B cell (primary cell): ENCODE measurements at regions not wholly inside any gene's neighbourhood (a gene's known extent, or its start where the extent isn't known, plus 50 kb on each side); places are given as distances from the start of the nearest gene placed in this dataset.

Experiments used
- ATAC-seq: fragments of 200-7000 bp; cut with Tn5 transposase; one replicate; pipeline ENCODE4 v1.10.0; 2021; ENCODE audit warnings: low read depth, mild to moderate bottlenecking, moderate number of reproducible peaks, moderate library complexity
- CTCF ChIA-PET: fragments of 350-600 bp; sonication (Branson Sonifier 250); formaldehyde crosslinking; loops from one replicate; lab custom pipeline; 2021; ENCODE audit warnings: antibody characterized with exemption, inconsistent platforms; lab: Charles Lee
- POLR2A ChIA-PET: fragments of 350-600 bp; sonication (Branson Sonifier 250); formaldehyde crosslinking; loops from one replicate; lab custom pipeline; 2021; ENCODE audit warnings: antibody characterized with exemption; lab: Charles Lee
- DNase-seq: peaks from one replicate; pipeline ENCODE4 v3.0.0; 2013
- H2AFZ ChIP-seq: 2 replicates; pipeline ENCODE4 v1.6.1; 2012; ENCODE audit warnings: mild to moderate bottlenecking, low read depth, low read length; ENCODE audit not compliant: insufficient read depth, poor library complexity, severe bottlenecking
- H3K27ac ChIP-seq, 2 donors: 1 replicate in 1 of 2; 2 replicates in 1 of 2; pipeline ENCODE4 v1.5.1; 2012 to 2013; ENCODE audit warnings: low read length in 2 of 2, mild to moderate bottlenecking in 2 of 2, moderate library complexity in 1 of 2
- H3K27me3 ChIP-seq, 4 experiments: fragments of 200-600 bp in 1 of 4; sonication (generic) in 1 of 4; replicated peaks in 1 of 4; 1 replicate in 2 of 4; 2 replicates in 2 of 4; pipeline versions ENCODE4 v1.6.1 to v1.7.0; 2013 to 2016; ENCODE audit warnings: low read length in 3 of 4, mild to moderate bottlenecking in 2 of 4, mixed read lengths in 1 of 4, moderate library complexity in 1 of 4; ENCODE audit not compliant: insufficient read depth in 4 of 4, control insufficient read depth in 3 of 4; ENCODE audit errors: control extremely low read depth in 1 of 4
- H3K36me3 ChIP-seq, 2 experiments: replicated peaks in 1 of 2; 1 replicate in 1 of 2; 2 replicates in 1 of 2; pipeline versions ENCODE4 v1.6.1 to v1.7.1; 2013; ENCODE audit warnings: low read length in 1 of 2; ENCODE audit not compliant: insufficient read depth in 2 of 2, control insufficient read depth in 1 of 2; ENCODE audit errors: control extremely low read depth in 1 of 2, extremely low read depth in 1 of 2
- H3K4me1 ChIP-seq, 2 donors: fragments of 200-600 bp in 1 of 2; sonication (generic) in 1 of 2; 1 replicate in 1 of 2; 2 replicates in 1 of 2; pipeline versions ENCODE4 v1.5.1 to v1.6.1; 2013 to 2017; ENCODE audit warnings: low read length in 2 of 2; ENCODE audit not compliant: control insufficient read depth in 2 of 2, insufficient read depth in 2 of 2
- H3K4me2 ChIP-seq: replicated peaks from 2 replicates; pipeline ENCODE3; 2012; ENCODE audit warnings: mild to moderate bottlenecking, low read depth, low read length; ENCODE audit not compliant: poor library complexity, severe bottlenecking
- H3K4me3 ChIP-seq, 5 experiments: fragments of 200-600 bp in 1 of 5; sonication (generic) in 1 of 5; 1 replicate in 3 of 5; 2 replicates in 2 of 5; pipeline versions ENCODE4 v1.5.1 to v1.7.0; 2011 to 2016; ENCODE audit warnings: low read length in 4 of 5, mild to moderate bottlenecking in 4 of 5, low read depth in 2 of 5, control low read depth in 1 of 5, moderate library complexity in 1 of 5; ENCODE audit not compliant: insufficient read depth in 1 of 5; ENCODE audit errors: control extremely low read depth in 1 of 5, extremely low read depth in 1 of 5
- H3K79me2 ChIP-seq: fragments of 200-600 bp; sonication (generic); one replicate; pipeline ENCODE4 v1.6.0; 2016; ENCODE audit warnings: low read length; ENCODE audit not compliant: control insufficient read depth, insufficient read depth
- H3K9ac ChIP-seq: fragments of 200-600 bp; sonication (generic); 2 replicates; pipeline ENCODE4 v1.6.1; 2017; ENCODE audit warnings: mild to moderate bottlenecking, low read length, moderate library complexity
- H3K9me3 ChIP-seq, 3 donors: one replicate each; pipeline versions ENCODE4 v1.6.1 to v1.7.1; 2013; ENCODE audit warnings: low read length in 2 of 3; ENCODE audit not compliant: control insufficient read depth in 2 of 3, insufficient read depth in 1 of 3; ENCODE audit errors: control extremely low read depth in 1 of 3
- H4K20me1 ChIP-seq: 2 replicates; pipeline ENCODE4 v1.6.0; 2012; ENCODE audit warnings: mild to moderate bottlenecking, low read length; ENCODE audit not compliant: insufficient read depth, control insufficient read depth, poor library complexity, severe bottlenecking
- H3K27ac Mint-ChIP-seq: one replicate; pipeline ENCODE4 v1.8.0; 2021; ENCODE audit warnings: mixed read lengths
- H3K27me3 Mint-ChIP-seq: one replicate; pipeline ENCODE4 v1.8.0; 2021; ENCODE audit warnings: mixed read lengths
- H3K4me1 Mint-ChIP-seq: one replicate; pipeline ENCODE4 v1.8.0; 2021; ENCODE audit warnings: mixed read lengths
- H3K4me3 Mint-ChIP-seq: one replicate; pipeline ENCODE4 v1.8.0; 2021; ENCODE audit warnings: mixed read lengths
- H3K9me3 Mint-ChIP-seq: one replicate; pipeline ENCODE4 v1.8.0; 2022; ENCODE audit warnings: mixed read lengths; ENCODE audit not compliant: insufficient read depth
- EZH2 ChIP-seq: IDR thresholded peaks from 2 replicates; pipeline ENCODE4 v1.6.1; 2012; ENCODE audit warnings: borderline replicate concordance, low read depth, mild to moderate bottlenecking, moderate library complexity, low read length; ENCODE audit not compliant: insufficient read depth, poor library complexity, severe bottlenecking
- WGBS: methylation state at CpG from one replicate; pipeline ENCODE4 v1.1.5; 2013; ENCODE audit warnings: missing lambda C conversion rate; ENCODE audit not compliant: insufficient coverage; 5-methylcytosine and 5-hydroxymethylcytosine counted together
- intact Hi-C: fragments of 100-400 bp; cut with micrococcal nuclease; formaldehyde crosslinking; loops from one replicate; pipeline ENCODE4 v1.10.0; 2022
- TF ChIP-seq, protein P1 (sequence below): fragments of 200-600 bp; IDR thresholded peaks from one replicate; pipeline ENCODE4 v1.8.0; 2022; ENCODE audit warnings: antibody characterized with exemption, mild to moderate bottlenecking

DNA sequence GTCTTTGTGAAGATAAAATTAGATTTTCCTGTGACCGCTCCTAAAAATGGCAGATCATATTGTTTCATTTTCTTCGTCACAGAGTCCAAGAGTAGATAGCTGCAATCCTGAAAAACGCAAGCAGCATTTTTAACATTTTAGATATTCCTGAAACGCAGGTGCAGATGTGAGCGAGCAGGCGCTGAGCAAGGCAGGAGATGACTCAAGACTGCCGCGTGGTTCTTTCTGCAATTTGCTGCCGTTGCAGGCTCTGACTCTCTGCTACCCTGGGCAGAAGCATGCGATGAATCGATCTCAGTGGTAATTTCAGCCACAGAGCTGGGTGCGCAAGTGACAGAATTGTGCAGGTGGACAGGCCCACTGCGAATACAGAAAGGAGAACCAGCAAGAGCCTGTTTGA is 331.9 kb downstream of the ACTR3B start:
- Mint-ChIP-seq H3K27ac (no peak overlapping the region), H3K4me1 (no peaks in the 10 kb centered on the region), H3K27me3 (no peaks in the 10 kb centered on the region), H3K4me3 (no peak overlapping the region), H3K9me3 (peaks cover 2% of the 10 kb centered on the region)
- Histone ChIP-seq H4K20me1 (no peaks in the 10 kb centered on the region), H3K4me1 (no peaks in the 10 kb centered on the region), H3K36me3 (no peaks in the 10 kb centered on the region), H3K9me3 (peaks cover 0 to 11% (median 0%) of the 10 kb centered on the region in 3 donors), H3K9ac (no peak overlapping the region), H3K4me2 (no peak overlapping the region), H2AFZ (no peak overlapping the region), H3K4me3 (no peak overlapping the region), H3K27me3 (peaks cover 0 to 2% (median 0%) of the 10 kb centered on the region in 4 experiments), H3K79me2 (no peaks in the 10 kb centered on the region), H3K27ac (no peak overlapping the region)
- ChIA-PET POLR2A (no interaction called here), CTCF (no interaction called here)
- ATAC-seq = no peak
- DNase-seq = no peak
- WGBS = 81% methylated on average over 13 of the region's 13 CpGs
- TF ChIP-seq, protein P1, sequence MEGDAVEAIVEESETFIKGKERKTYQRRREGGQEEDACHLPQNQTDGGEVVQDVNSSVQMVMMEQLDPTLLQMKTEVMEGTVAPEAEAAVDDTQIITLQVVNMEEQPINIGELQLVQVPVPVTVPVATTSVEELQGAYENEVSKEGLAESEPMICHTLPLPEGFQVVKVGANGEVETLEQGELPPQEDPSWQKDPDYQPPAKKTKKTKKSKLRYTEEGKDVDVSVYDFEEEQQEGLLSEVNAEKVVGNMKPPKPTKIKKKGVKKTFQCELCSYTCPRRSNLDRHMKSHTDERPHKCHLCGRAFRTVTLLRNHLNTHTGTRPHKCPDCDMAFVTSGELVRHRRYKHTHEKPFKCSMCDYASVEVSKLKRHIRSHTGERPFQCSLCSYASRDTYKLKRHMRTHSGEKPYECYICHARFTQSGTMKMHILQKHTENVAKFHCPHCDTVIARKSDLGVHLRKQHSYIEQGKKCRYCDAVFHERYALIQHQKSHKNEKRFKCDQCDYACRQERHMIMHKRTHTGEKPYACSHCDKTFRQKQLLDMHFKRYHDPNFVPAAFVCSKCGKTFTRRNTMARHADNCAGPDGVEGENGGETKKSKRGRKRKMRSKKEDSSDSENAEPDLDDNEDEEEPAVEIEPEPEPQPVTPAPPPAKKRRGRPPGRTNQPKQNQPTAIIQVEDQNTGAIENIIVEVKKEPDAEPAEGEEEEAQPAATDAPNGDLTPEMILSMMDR = no peak
- TF ChIP-seq EZH2 = no peak
- intact Hi-C loops = no loop called here

DNA sequence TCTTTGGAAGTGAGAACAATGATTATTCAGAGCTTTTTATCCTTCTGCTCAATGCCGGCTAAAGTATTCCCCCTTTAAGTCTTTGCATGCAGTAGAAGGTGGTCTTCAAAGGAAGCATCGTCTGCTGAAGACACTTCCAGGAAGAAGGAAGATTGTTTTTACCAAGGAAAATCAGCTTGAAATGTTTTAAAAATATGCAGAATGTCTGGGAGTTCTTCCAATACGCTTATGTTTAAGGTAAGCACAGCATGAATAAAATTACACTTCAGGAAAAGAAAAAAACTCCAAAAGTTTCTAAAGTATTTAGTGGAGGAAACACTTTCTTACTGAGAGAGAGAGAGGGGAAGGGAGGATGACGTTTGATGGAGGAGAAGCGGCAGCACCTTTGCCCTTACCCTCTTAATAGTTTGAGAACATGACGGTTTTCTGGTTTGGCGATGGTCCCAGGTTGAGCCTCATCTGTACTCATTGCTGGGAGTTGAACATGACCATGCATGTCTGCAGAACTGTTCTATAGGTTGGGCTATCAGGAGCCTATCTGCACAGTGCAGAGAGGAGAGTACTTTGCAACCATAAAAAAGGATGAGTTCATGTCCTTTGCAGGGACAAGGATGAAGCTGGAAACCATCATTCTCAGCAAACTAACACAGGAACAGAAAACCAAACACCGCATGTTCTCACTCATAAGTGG is 338.1 kb downstream of the ACTR3B start:
- WGBS = 79% methylated on average over 2 of the region's 8 CpGs
- Histone ChIP-seq H3K4me3 (no peak overlapping the region), H3K79me2 (no peaks in the 10 kb centered on the region), H3K9me3 (peaks cover 0 to 14% (median 0%) of the 10 kb centered on the region in 3 donors), H3K4me2 (no peak overlapping the region), H3K4me1 (no peaks in the 10 kb centered on the region), H4K20me1 (no peaks in the 10 kb centered on the region), H3K27ac (no peak overlapping the region), H3K27me3 (no peaks in the 10 kb centered on the region), H3K9ac (no peak overlapping the region), H2AFZ (no peak overlapping the region), H3K36me3 (no peaks in the 10 kb centered on the region)
- CTCF ChIA-PET = no interaction called here
- intact Hi-C loops = no loop called here
- ATAC-seq (no peak), DNase-seq (no peak)
- TF ChIP-seq EZH2 = no peak
- TF ChIP-seq, protein P1 = no peak
- H3K9me3 Mint-ChIP-seq = peaks cover 2% of the 10 kb centered on the region
- no peaks in the 10 kb centered on the region for H3K27me3 Mint-ChIP-seq
- no peak overlapping the region for H3K4me3 Mint-ChIP-seq
- H3K4me1 Mint-ChIP-seq = no peaks in the 10 kb centered on the region
- H3K27ac Mint-ChIP-seq = no peak overlapping the region
- POLR2A ChIA-PET = no interaction called here
